PC-9 (cell line): ENCODE measurements at regions not wholly inside any gene's neighbourhood (a gene's known extent, or its start where the extent isn't known, plus 50 kb on each side); places are given as distances from the start of the nearest gene placed in this dataset.

ENCODE experiments used
- BruUV-seq: library from RNA; stranded (reverse); fragments of 400-500 nt; replicated peaks from 2 replicates; lab custom pipeline; 2021; lab: Mats Ljungman, UMichigan
- CTCF ChIA-PET: fragments of 300-600 bp; sonication (Branson Sonifier 250); formaldehyde crosslinking; loops from one replicate; lab custom pipeline; 2022; ENCODE audit warnings: antibody characterized with exemption; lab: Charles Lee
- POLR2A ChIA-PET: fragments of 300-600 bp; sonication (Branson Sonifier 250); formaldehyde crosslinking; loops from one replicate; lab custom pipeline; 2022; ENCODE audit warnings: antibody characterized with exemption; ENCODE audit not compliant: unreplicated experiment; lab: Charles Lee
- DNase-seq, 2 experiments: peaks; one replicate each; pipeline versions ENCODE4 v3.0.0 to v3.0.0-alpha.2; 2015 to 2022; ENCODE audit warnings: mixed read lengths in 1 of 2
- H2AFZ ChIP-seq: fragments of 200-600 bp; sonication (generic); 2 replicates; pipeline ENCODE4 v1.8.1; 2017; ENCODE audit warnings: antibody characterized with exemption
- H3F3A ChIP-seq: fragments of 200-600 bp; sonication (generic); 2 replicates; pipeline ENCODE4 v1.8.1; 2017; ENCODE audit warnings: antibody characterized with exemption, mild to moderate bottlenecking, low read depth; ENCODE audit not compliant: insufficient read depth
- H3K27ac ChIP-seq: fragments of 200-600 bp; sonication (generic); 2 replicates; pipeline ENCODE4 v1.6.1; 2016; ENCODE audit warnings: mixed run types
- H3K27me3 ChIP-seq: fragments of 200-600 bp; sonication (generic); 2 replicates; pipeline ENCODE4 v1.6.1; 2016; ENCODE audit warnings: low read depth, mixed run types; ENCODE audit not compliant: insufficient read depth
- H3K36me3 ChIP-seq: fragments of 200-600 bp; sonication (generic); 2 replicates; pipeline ENCODE4 v1.6.1; 2016; ENCODE audit warnings: low read depth, mixed run types
- H3K4me1 ChIP-seq: fragments of 200-600 bp; sonication (generic); replicated peaks from 2 replicates; pipeline ENCODE4 v1.6.1; 2016; ENCODE audit warnings: mixed run types; ENCODE audit not compliant: insufficient read depth
- H3K4me2 ChIP-seq: fragments of 200-600 bp; sonication (generic); 2 replicates; pipeline ENCODE4 v1.6.1; 2017; ENCODE audit warnings: mixed run types
- H3K4me3 ChIP-seq: fragments of 200-600 bp; sonication (generic); 2 replicates; pipeline ENCODE4 v1.6.1; 2016; ENCODE audit warnings: mixed run types
- H3K79me2 ChIP-seq: fragments of 200-600 bp; sonication (generic); 2 replicates; pipeline ENCODE4 v1.6.1; 2017; ENCODE audit warnings: low read depth, mixed run types
- H3K9me2 ChIP-seq: fragments of 200-600 bp; sonication (generic); 2 replicates; pipeline ENCODE4 v1.8.1; 2017; ENCODE audit warnings: mild to moderate bottlenecking; ENCODE audit not compliant: insufficient read depth
- H3K9me3 ChIP-seq: fragments of 200-600 bp; sonication (generic); 2 replicates; pipeline ENCODE4 v1.8.1; 2016; ENCODE audit warnings: low read depth; ENCODE audit not compliant: insufficient read depth
- H4K20me1 ChIP-seq: fragments of 200-600 bp; sonication (generic); 2 replicates; pipeline ENCODE4 v1.8.1; 2017; ENCODE audit not compliant: insufficient read depth
- CTCF ChIP-seq: fragments of 200-600 bp; sonication (generic); conservative IDR thresholded peaks from 2 replicates; pipeline ENCODE4 v1.6.1; 2017; ENCODE audit warnings: mixed run types, antibody characterized with exemption, mild to moderate bottlenecking, moderate library complexity
- EZH2 ChIP-seq: fragments of 200-600 bp; sonication (generic); IDR thresholded peaks from 2 replicates; pipeline ENCODE4 v1.8.0; 2017; ENCODE audit warnings: antibody characterized with exemption, low read depth
- intact Hi-C: fragments of 100-400 bp; cut with micrococcal nuclease; formaldehyde crosslinking; loops from one replicate; pipeline ENCODE4 v1.10.0; 2022; ENCODE audit not compliant: unreplicated experiment

DNA sequence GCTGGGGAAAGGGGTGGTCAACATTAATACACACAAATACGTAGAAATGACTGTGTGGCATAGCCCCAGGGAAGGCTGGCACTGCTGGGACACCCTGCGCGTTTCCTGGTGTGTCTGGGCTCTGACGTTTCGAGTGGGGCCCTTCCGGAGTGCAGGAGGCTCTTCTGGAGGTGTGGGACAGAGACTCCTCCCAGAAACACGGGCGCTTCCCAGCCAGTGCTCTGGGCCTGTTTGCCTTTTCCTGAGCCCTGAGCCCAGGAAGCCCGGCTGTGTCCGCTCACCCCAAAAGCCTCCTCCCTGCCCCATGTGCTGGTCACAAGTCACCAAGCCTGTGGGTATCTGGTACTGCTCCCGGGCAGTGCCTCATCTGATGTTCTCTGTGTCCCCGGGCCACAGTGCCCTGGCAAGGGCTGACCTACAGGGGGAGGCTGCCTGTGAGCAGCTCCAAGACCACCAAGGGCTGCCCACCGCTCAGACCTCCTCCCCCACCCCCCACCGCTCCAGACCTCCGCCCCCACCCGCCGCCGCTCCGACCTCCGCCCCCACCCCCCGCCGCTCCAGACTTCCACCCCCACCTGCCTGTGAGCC lies 1133.3 kb downstream of the BRD1 start:
- no peak overlapping the region for H3K27ac ChIP-seq
- no peak overlapping the region for H3K4me3 ChIP-seq
- no peaks in the 10 kb centered on the region for H3F3A ChIP-seq
- no peaks in the 10 kb centered on the region for H3K9me3 ChIP-seq
- intact Hi-C loops: no loop called here
- no peaks in the 10 kb centered on the region for H3K36me3 ChIP-seq
- H3K27me3 ChIP-seq: peaks cover 74% of the 10 kb centered on the region
- H3K9me2 ChIP-seq: no peaks in the 10 kb centered on the region
- H3K79me2 ChIP-seq: no peaks in the 10 kb centered on the region
- no TSS peak for BruUV-seq
- ChIA-PET CTCF (no interaction called here), POLR2A (no interaction called here)
- no peaks in the 10 kb centered on the region for H4K20me1 ChIP-seq
- H2AFZ ChIP-seq: no peak overlapping the region
- H3K4me1 ChIP-seq: no peaks in the 10 kb centered on the region
- TF ChIP-seq EZH2: no peak
- TF ChIP-seq CTCF: no peak
- DNase-seq: no peak
- H3K4me2 ChIP-seq: no peak overlapping the region

DNA sequence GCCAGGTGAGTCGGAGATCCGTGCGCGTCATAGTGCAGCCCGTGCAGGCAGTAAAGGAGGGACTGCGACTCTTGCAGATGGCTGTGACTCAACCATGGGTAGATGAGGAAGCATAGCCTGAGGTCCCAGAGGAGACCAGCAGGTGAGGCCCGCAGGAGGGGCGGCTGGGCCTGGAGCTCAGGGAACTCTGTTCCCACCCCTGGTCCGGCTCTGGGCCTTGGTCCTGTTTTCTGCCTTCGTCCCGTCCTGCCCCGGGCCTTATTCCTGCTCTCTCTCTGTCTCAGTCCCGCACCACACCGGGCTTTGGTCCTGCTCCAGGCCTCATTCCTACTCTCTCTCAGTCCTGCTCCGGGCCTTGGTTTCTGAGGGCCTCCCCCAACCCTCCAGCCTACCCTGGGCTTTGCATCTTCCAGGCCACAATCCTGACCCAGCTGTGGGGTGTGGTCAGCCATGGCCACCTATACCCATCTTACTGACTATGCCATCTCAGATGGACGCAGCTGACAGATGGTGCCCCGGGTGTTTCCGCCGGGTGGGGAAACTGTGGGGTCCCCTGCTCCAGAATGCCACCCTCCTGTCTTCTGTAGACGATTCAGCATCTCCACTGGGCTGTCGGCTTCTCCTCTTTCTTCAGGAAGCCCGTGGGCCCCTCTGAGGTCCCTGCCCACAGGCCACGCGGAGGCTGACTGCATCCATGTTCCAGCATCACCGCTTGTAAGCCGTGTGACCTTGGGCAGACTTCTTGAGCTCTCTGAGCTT lies 1134.1 kb downstream of the BRD1 start:
- Histone ChIP-seq H4K20me1 (no peaks in the 10 kb centered on the region), H3K9me3 (no peaks in the 10 kb centered on the region), H3K27ac (no peak overlapping the region), H3K27me3 (peaks cover 74% of the 10 kb centered on the region), H3F3A (no peaks in the 10 kb centered on the region), H3K4me3 (no peak overlapping the region), H3K4me1 (no peaks in the 10 kb centered on the region), H3K4me2 (no peak overlapping the region), H3K79me2 (no peaks in the 10 kb centered on the region), H3K9me2 (no peaks in the 10 kb centered on the region), H2AFZ (no peak overlapping the region), H3K36me3 (no peaks in the 10 kb centered on the region)
- BruUV-seq: no TSS peak
- intact Hi-C loops: no loop called here
- no peak for DNase-seq
- TF ChIP-seq EZH2: no peak
- TF ChIP-seq CTCF: no peak
- ChIA-PET CTCF (no interaction called here), POLR2A (no interaction called here)

DNA sequence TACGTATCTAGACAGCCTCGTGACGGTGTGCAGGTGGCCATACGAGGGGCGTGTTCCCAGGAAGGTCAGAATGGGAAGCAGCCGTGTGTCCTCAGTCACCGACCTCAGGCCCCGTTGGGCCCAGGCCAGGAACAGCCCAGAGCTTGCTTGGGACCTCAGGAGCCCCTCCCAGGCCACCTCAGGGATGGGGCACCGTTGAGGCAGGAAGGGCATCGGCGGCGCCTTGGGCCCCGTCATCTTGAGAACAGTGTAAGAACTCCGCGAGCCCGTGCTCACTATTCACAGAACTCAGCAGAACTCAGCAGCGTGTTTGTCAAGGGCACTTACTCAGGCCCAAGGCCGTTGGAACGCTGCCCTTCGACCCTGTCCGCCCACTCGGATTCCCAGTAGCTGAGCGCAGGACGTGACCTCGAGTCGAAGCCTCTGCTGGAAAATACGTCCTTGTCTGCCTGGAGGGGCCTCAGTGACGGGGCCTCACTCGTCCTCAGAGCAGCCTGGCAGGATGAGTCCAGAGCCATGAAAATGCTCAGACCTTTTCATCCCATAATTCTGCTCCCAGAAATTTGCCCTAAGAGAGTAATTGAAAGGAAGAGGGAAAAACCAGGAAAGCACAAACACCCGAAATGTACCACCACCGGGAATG lies 1134.8 kb downstream of the BRD1 start:
- intact Hi-C loops: no loop called here
- Histone ChIP-seq H2AFZ (no peak overlapping the region), H3K9me2 (no peaks in the 10 kb centered on the region), H3K27ac (no peak overlapping the region), H3F3A (no peaks in the 10 kb centered on the region), H4K20me1 (no peaks in the 10 kb centered on the region), H3K4me3 (no peak overlapping the region), H3K9me3 (no peaks in the 10 kb centered on the region), H3K4me1 (no peaks in the 10 kb centered on the region), H3K79me2 (no peaks in the 10 kb centered on the region), H3K4me2 (no peak overlapping the region), H3K36me3 (no peaks in the 10 kb centered on the region), H3K27me3 (peaks cover 78% of the 10 kb centered on the region)
- CTCF ChIA-PET: no interaction called here
- no peak for TF ChIP-seq EZH2
- TF ChIP-seq CTCF: no peak
- BruUV-seq: no TSS peak
- POLR2A ChIA-PET: no interaction called here
- no peak for DNase-seq
